ENCODE measurements at regions not wholly inside any gene's neighbourhood (a gene's known extent, or its start where the extent isn't known, plus 50 kb on each side); places are given as distances from the start of the nearest gene placed in this dataset.

DNA sequence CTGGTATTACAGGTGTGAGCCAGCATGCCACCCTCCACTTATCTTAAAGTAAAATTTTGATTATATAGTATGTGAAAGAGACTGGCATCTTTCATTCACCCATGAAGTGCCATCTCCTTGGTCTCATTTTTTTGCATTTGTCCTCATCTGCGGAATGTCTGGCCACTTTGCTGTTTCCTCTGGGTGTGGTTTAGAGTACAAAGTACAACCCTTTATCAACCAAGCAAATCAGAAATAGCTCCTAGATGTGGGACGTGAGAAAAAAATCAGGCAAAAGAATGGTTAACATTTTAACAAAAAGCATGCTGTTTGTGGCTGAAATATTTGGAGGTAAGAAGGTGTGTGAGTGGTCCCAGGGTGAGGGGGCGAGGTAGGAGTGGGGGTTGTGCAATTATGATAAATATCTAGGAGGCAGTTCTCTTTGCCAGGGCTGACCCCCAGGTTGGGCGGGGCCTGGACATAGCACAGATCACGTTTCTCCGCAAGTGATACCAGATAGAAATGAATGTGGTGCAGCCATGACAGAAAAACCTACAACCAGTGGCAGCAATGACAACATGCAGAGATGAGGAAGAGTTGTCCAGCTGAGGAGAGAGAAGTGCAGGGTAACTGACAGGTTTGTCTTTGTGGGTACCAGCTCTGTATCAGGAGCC is 115.8 kb upstream of the SERTAD2 start:
- peak; percentile 18 for FAIRE-seq
- DNase-seq (ENCODE audit: low read depth, low spot score): no peak
- H3K27me3 ChIP-seq (ENCODE audit: control insufficient read depth in 2 of 2, insufficient read depth in 2 of 2, low read length in 2 of 2): no peaks in the 10 kb centered on the region
- H3K4me3 ChIP-seq (replicated peaks in 1 of 3; ENCODE audit: insufficient read depth in 1 of 3, low read depth in 1 of 3, low read length in 3 of 3): no peak overlapping the region
- no peaks in the 10 kb centered on the region for H3K9me3 ChIP-seq (replicated peaks; ENCODE audit: control insufficient read depth, insufficient read depth, low read length)
- H3K36me3 ChIP-seq (ENCODE audit: control insufficient read depth in 2 of 2, extremely low read depth in 1 of 2, insufficient read depth in 2 of 2, low read length in 2 of 2): no peaks in the 10 kb centered on the region
- H4K20me1 ChIP-seq (replicated peaks; ENCODE audit: control insufficient read depth, extremely low read depth, insufficient read depth, low read length): no peaks in the 10 kb centered on the region
- ChIA-PET POLR2A (interaction anchor here (1.1 kb wide), 1 partner anchor 19 kb away, joined by 3 read pairs; no protein-coding TSS in a partner anchor), CTCF (interaction anchor here (1.1 to 1.7 kb wide), 2 partner anchors 10 to 62 kb away, joined by 3 to 6 read pairs; no protein-coding TSS in a partner anchor)
- intact Hi-C loops (cut with micrococcal nuclease): loop anchor here (5.0 kb wide), 1 partner anchor 72 kb away; no protein-coding TSS in a partner anchor
- H3K4me1 ChIP-seq (ENCODE audit: control insufficient read depth, extremely low read depth, insufficient read depth, low read length): peaks cover 12% of the 10 kb centered on the region
- no peaks in the 10 kb centered on the region for H3K79me2 ChIP-seq (ENCODE audit: control insufficient read depth, insufficient read depth, low read length)
- no peak overlapping the region for H2AFZ ChIP-seq (ENCODE audit: low read depth, low read length)
- dilution Hi-C loops (cut with MboI; ENCODE audit: extremely low pct_ligation_motif_present, low sequenced_read_pairs): no loop called here
- no peak overlapping the region for H3K27ac ChIP-seq (ENCODE audit: insufficient read depth, low read depth, low read length)
- H3K9ac ChIP-seq (replicated peaks; ENCODE audit: extremely low read depth, insufficient read depth, low read length): no peak overlapping the region
- TF ChIP-seq POLR2A (IDR thresholded peaks at IDR 0.05; ENCODE audit: low read depth, low read length): no peak
- TF ChIP-seq, protein P1, sequence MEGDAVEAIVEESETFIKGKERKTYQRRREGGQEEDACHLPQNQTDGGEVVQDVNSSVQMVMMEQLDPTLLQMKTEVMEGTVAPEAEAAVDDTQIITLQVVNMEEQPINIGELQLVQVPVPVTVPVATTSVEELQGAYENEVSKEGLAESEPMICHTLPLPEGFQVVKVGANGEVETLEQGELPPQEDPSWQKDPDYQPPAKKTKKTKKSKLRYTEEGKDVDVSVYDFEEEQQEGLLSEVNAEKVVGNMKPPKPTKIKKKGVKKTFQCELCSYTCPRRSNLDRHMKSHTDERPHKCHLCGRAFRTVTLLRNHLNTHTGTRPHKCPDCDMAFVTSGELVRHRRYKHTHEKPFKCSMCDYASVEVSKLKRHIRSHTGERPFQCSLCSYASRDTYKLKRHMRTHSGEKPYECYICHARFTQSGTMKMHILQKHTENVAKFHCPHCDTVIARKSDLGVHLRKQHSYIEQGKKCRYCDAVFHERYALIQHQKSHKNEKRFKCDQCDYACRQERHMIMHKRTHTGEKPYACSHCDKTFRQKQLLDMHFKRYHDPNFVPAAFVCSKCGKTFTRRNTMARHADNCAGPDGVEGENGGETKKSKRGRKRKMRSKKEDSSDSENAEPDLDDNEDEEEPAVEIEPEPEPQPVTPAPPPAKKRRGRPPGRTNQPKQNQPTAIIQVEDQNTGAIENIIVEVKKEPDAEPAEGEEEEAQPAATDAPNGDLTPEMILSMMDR (IDR thresholded peaks at IDR 0.05; ENCODE audit: extremely low read depth in 1 of 2, insufficient read depth in 1 of 2, low read depth in 1 of 2, low read length in 2 of 2): no peak
- H3K4me2 ChIP-seq (ENCODE audit: insufficient read depth, low read length): no peak overlapping the region
- no TSS peak for BruUV-seq (replicated peaks)
- no peaks in the 10 kb centered on the region for H3K9me1 ChIP-seq (replicated peaks; ENCODE audit: control insufficient read depth, extremely low read depth, insufficient read depth, low read length)

DNA sequence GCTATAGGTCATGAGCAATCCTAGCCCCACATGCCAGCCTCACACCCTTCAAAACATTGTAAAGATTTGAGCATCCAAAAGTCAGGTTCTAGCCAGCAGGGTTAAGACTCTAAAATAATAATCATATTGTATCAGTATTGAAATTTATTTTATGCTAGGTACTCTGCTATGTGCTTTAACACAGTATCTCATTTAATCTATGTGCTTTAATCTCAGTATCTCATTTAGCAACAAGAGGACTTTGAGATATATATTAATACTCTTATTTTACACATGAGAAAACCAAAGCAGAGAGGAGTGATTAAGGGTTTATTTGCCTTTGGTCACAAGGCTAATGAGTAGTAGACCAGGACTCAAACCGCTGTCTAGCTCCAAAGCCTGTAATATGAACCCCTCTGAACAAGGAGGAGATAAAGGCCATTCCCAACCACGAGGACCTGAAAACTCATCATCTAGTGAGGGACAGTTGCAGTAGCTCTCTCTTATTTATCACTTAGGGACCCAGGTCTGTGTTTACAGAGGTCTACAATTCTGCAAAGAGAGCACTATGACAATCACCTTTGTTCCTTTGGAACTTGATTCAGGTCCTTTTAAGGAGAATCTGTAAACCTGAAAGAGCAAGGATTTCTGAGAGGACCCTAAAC is 116.5 kb upstream of the SERTAD2 start:
- ChIA-PET POLR2A (interaction anchor here (1.1 kb wide), 1 partner anchor 19 kb away, joined by 3 read pairs; no protein-coding TSS in a partner anchor), CTCF (interaction anchor here (1.1 to 1.7 kb wide), 2 partner anchors 9 to 61 kb away, joined by 3 to 6 read pairs; no protein-coding TSS in a partner anchor)
- no peak overlapping the region for H3K27ac ChIP-seq (ENCODE audit: insufficient read depth, low read depth, low read length)

More for the DNA sequence above, 116.5 kb upstream of the SERTAD2 start:
- no peak overlapping the region for H2AFZ ChIP-seq (ENCODE audit: low read depth, low read length)
- no peaks in the 10 kb centered on the region for H3K9me1 ChIP-seq (replicated peaks; ENCODE audit: control insufficient read depth, extremely low read depth, insufficient read depth, low read length)
- TF ChIP-seq, protein P2, sequence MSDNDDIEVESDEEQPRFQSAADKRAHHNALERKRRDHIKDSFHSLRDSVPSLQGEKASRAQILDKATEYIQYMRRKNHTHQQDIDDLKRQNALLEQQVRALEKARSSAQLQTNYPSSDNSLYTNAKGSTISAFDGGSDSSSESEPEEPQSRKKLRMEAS (IDR thresholded peaks at IDR 0.05; ENCODE audit: insufficient read depth, insufficient read length): no peak
- TF ChIP-seq, protein P1 (IDR thresholded peaks at IDR 0.05; ENCODE audit: extremely low read depth in 1 of 2, insufficient read depth in 1 of 2, low read depth in 1 of 2, low read length in 2 of 2): no peak
- TF ChIP-seq GATA2 (IDR thresholded peaks at IDR 0.05; ENCODE audit: insufficient read depth, insufficient read length, low read depth, low read length): no peak
- no peak for TF ChIP-seq JUN (IDR thresholded peaks at IDR 0.05; ENCODE audit: borderline replicate concordance, insufficient read depth, insufficient read length, low read depth)
- no peak for TF ChIP-seq EZH2 (IDR thresholded peaks at IDR 0.05; ENCODE audit: borderline replicate concordance, low read depth, low read length, severe bottlenecking)
- no peak for TF ChIP-seq FOS (IDR thresholded peaks at IDR 0.05; ENCODE audit: borderline replicate concordance, insufficient read depth, low read length)
- TF ChIP-seq MYC (IDR thresholded peaks at IDR 0.05; ENCODE audit: low read depth, low read length): no peak
- TF ChIP-seq POLR2A (IDR thresholded peaks at IDR 0.05; ENCODE audit: low read depth, low read length): no peak
- TF ChIP-seq POLR2AphosphoS5 (IDR thresholded peaks at IDR 0.05; ENCODE audit: insufficient read depth, low read depth, low read length): no peak
- no peaks in the 10 kb centered on the region for H3K79me2 ChIP-seq (ENCODE audit: control insufficient read depth, insufficient read depth, low read length)
- FAIRE-seq: no peak
- H3K9ac ChIP-seq (replicated peaks; ENCODE audit: extremely low read depth, insufficient read depth, low read length): no peak overlapping the region
- no peaks in the 10 kb centered on the region for H3K36me3 ChIP-seq (ENCODE audit: control insufficient read depth in 2 of 2, extremely low read depth in 1 of 2, insufficient read depth in 2 of 2, low read length in 2 of 2)
- DNase-seq (ENCODE audit: low read depth, low spot score): no peak
- H4K20me1 ChIP-seq (replicated peaks; ENCODE audit: control insufficient read depth, extremely low read depth, insufficient read depth, low read length): no peaks in the 10 kb centered on the region
- no peaks in the 10 kb centered on the region for H3K9me3 ChIP-seq (replicated peaks; ENCODE audit: control insufficient read depth, insufficient read depth, low read length)
- H3K27me3 ChIP-seq (ENCODE audit: control insufficient read depth in 2 of 2, insufficient read depth in 2 of 2, low read length in 2 of 2): no peaks in the 10 kb centered on the region
- H3K4me2 ChIP-seq (ENCODE audit: insufficient read depth, low read length): no peak overlapping the region
- H3K4me3 ChIP-seq (replicated peaks in 1 of 3; ENCODE audit: insufficient read depth in 1 of 3, low read depth in 1 of 3, low read length in 3 of 3): no peak overlapping the region
- dilution Hi-C loops (cut with MboI; ENCODE audit: extremely low pct_ligation_motif_present, low sequenced_read_pairs): no loop called here
- peaks cover 12% of the 10 kb centered on the region for H3K4me1 ChIP-seq (ENCODE audit: control insufficient read depth, extremely low read depth, insufficient read depth, low read length)
- intact Hi-C loops (cut with micrococcal nuclease): no loop called here
- no TSS peak for BruUV-seq (replicated peaks)

All from endothelial cell of umbilical vein (primary cell).